ENCODE measurements at regions not wholly inside any gene's neighbourhood (a gene's known extent, or its start where the extent isn't known, plus 50 kb on each side); places are given as distances from the start of the nearest gene placed in this dataset.

- Histone ChIP-seq H3K4me1 (ENCODE audit: low read depth) (no peaks in the 10 kb centered on the region), H3K36me3 (ENCODE audit: low read depth) (no peaks in the 10 kb centered on the region), H3K4me3 (no peak overlapping the region), H3K9me3 (no peaks in the 10 kb centered on the region)
- intact Hi-C loops (cut with DNase I, micrococcal nuclease): no loop called here
- no peak for ATAC-seq
- no peak for DNase-seq
- no peak for TF ChIP-seq CTCF (IDR thresholded peaks at IDR 0.05)
Measured at GRCh38 chr12:28766398-28766797, 382.7 kb upstream of the FAR2 start.

GRCh38 chr12:28767836-28768348 is 381.2 kb upstream of the FAR2 start:
- Histone ChIP-seq H3K36me3 (ENCODE audit: low read depth) (no peaks in the 10 kb centered on the region), H3K4me1 (ENCODE audit: low read depth) (no peaks in the 10 kb centered on the region), H3K9me3 (no peaks in the 10 kb centered on the region), H3K4me3 (no peak overlapping the region)
- DNase-seq (no peak), ATAC-seq (no peak)
- intact Hi-C loops (cut with DNase I, micrococcal nuclease): no loop called here
- no peak for TF ChIP-seq CTCF (IDR thresholded peaks at IDR 0.05)

- Histone ChIP-seq H3K36me3 (ENCODE audit: low read depth) (no peaks in the 10 kb centered on the region), H3K4me1 (ENCODE audit: low read depth) (no peaks in the 10 kb centered on the region), H3K4me3 (no peak overlapping the region), H3K9me3 (no peaks in the 10 kb centered on the region)
- peak; percentile 95 for ATAC-seq
- no peak for TF ChIP-seq CTCF (IDR thresholded peaks at IDR 0.05)
- DNase-seq: peak in 1 of 3 donors; percentile 22
- intact Hi-C loops (cut with DNase I, micrococcal nuclease): no loop called here
Measured at GRCh38 chr12:28770322-28770721, 378.8 kb upstream of the FAR2 start.

- ATAC-seq (peak; percentile 68), DNase-seq (peak in 1 of 3 donors; percentile 10)
- TF ChIP-seq CTCF (IDR thresholded peaks at IDR 0.05): no peak
- intact Hi-C loops (cut with DNase I, micrococcal nuclease): no loop called here
- Histone ChIP-seq H3K9me3 (no peaks in the 10 kb centered on the region), H3K36me3 (ENCODE audit: low read depth) (no peaks in the 10 kb centered on the region), H3K4me3 (no peak overlapping the region), H3K4me1 (ENCODE audit: low read depth) (no peaks in the 10 kb centered on the region)
Measured at GRCh38 chr12:28771968-28772367, 377.1 kb upstream of the FAR2 start.

GRCh38 chr12:28775556-28775955 is 373.5 kb upstream of the FAR2 start:
- DNase-seq (no peak), ATAC-seq (no peak)
- H3K4me1 ChIP-seq (ENCODE audit: low read depth): no peaks in the 10 kb centered on the region
- H3K4me3 ChIP-seq: no peak overlapping the region
- intact Hi-C loops (cut with DNase I, micrococcal nuclease): no loop called here
- H3K36me3 ChIP-seq (ENCODE audit: low read depth): no peaks in the 10 kb centered on the region
- H3K9me3 ChIP-seq: no peaks in the 10 kb centered on the region
- no peak for TF ChIP-seq CTCF (IDR thresholded peaks at IDR 0.05)

GRCh38 chr12:28776220-28776619 is 372.9 kb upstream of the FAR2 start:
- Histone ChIP-seq H3K36me3 (ENCODE audit: low read depth) (no peaks in the 10 kb centered on the region), H3K9me3 (no peaks in the 10 kb centered on the region), H3K4me3 (no peak overlapping the region), H3K4me1 (ENCODE audit: low read depth) (no peaks in the 10 kb centered on the region)
- TF ChIP-seq CTCF (IDR thresholded peaks at IDR 0.05): no peak
- DNase-seq (no peak), ATAC-seq (peak; percentile 20)
- intact Hi-C loops (cut with DNase I, micrococcal nuclease): no loop called here

Measured in mucosa of descending colon (tissue), 3 donors.